Transverse colon (tissue), 4 donors: ENCODE measurements at regions not wholly inside any gene's neighbourhood (a gene's known extent, or its start where the extent isn't known, plus 50 kb on each side); places are given as distances from the start of the nearest gene placed in this dataset.

Experiments used
- DNase-seq: peaks from one replicate; pipeline ENCODE4 v3.0.0-alpha.2; 2019
- H3K27ac ChIP-seq, 4 donors: fragments of 200-600 bp; sonication (generic); 2 replicates each; pipeline ENCODE4 v1.5.1; 2016 to 2018; ENCODE audit warnings: inconsistent platforms in 4 of 4
- H3K27me3 ChIP-seq: fragments of 200-600 bp; sonication (generic); 2 replicates; pipeline ENCODE4 v1.5.1; 2017; ENCODE audit warnings: inconsistent platforms
- H3K36me3 ChIP-seq, 4 donors: fragments of 200-600 bp; sonication (generic); 2 replicates each; pipeline ENCODE4 v1.5.1; 2017 to 2019; ENCODE audit warnings: inconsistent platforms in 4 of 4
- H3K4me1 ChIP-seq, 4 donors: fragments of 200-600 bp; sonication (generic); 2 replicates each; pipeline ENCODE4 v1.5.1; 2017 to 2020; ENCODE audit warnings: inconsistent platforms in 4 of 4
- H3K4me3 ChIP-seq, 4 donors: fragments of 200-600 bp; sonication (generic); 1 replicate in 1 of 4; 2 replicates in 3 of 4; pipeline versions ENCODE4 v1.5.1 to v1.6.1; 2017 to 2019; ENCODE audit warnings: inconsistent platforms in 4 of 4
- H3K9me3 ChIP-seq, 2 donors: fragments of 200-600 bp; sonication (generic); 2 replicates each; pipeline ENCODE4 v1.5.1; 2017 to 2019; ENCODE audit warnings: inconsistent platforms in 2 of 2
- CTCF ChIP-seq, 5 experiments: fragments of 200-600 bp in 3 of 5; fragments of 450-650 bp in 2 of 5; sonication (generic) in 3 of 5; IDR thresholded peaks; 1 replicate in 2 of 5; 2 replicates in 3 of 5; pipeline ENCODE4 v1.5.1; 2016 to 2017; ENCODE audit warnings: antibody characterized with exemption in 5 of 5, inconsistent platforms in 3 of 5, mild to moderate bottlenecking in 2 of 5, moderate library complexity in 1 of 5
- EP300 ChIP-seq: sonication (generic); formaldehyde crosslinking; IDR thresholded peaks from one replicate; pipeline ENCODE4 v1.6.1; 2017; ENCODE audit warnings: antibody characterized with exemption, low read depth
- POLR2A ChIP-seq: fragments of 450-650 bp; IDR thresholded peaks from one replicate; pipeline ENCODE4 v1.6.1; 2016; ENCODE audit warnings: antibody characterized with exemption, mild to moderate bottlenecking, moderate library complexity
- POLR2AphosphoS5 ChIP-seq, 3 donors: sonication (generic); formaldehyde crosslinking; IDR thresholded peaks; one replicate each; pipeline ENCODE4 v1.6.1; 2016; ENCODE audit warnings: antibody characterized with exemption in 3 of 3
- WGBS, 2 donors: methylation state at CpG; one replicate each; pipeline ENCODE4 v1.1.5; 2018; ENCODE audit warnings: low coverage in 1 of 2; 5-methylcytosine and 5-hydroxymethylcytosine counted together
- in situ Hi-C, 4 donors: fragments of 200-750 bp; cut with MboI; loops; one replicate each; pipeline versions ENCODE4 v1.15.0 to v1.15.1; 2017; ENCODE audit warnings: low sequenced_read_pairs in 3 of 4, low pct_ligation_motif_present in 1 of 4, low pct_unique_long_range_greater_than_20kb in 1 of 4
- intact Hi-C: fragments of 100-400 bp; cut with DNase I; formaldehyde crosslinking; loops from one replicate; pipeline ENCODE4 v1.15.1; 2023; ENCODE audit warnings: low total_unique reads

GRCh38 chr10:9091530-9092093 lies 1037.1 kb downstream of the GATA3 start:
- Histone ChIP-seq H3K4me1 (no peaks in the 10 kb centered on the region), H3K4me3 (no peak overlapping the region), H3K27me3 (no peaks in the 10 kb centered on the region), H3K27ac (no peak overlapping the region), H3K9me3 (no peaks in the 10 kb centered on the region), H3K36me3 (no peaks in the 10 kb centered on the region)
- WGBS, 2 donors, result 64 to 68% methylated on average over 3 of the region's 3 CpGs
- TF ChIP-seq POLR2A, result no peak
- in situ Hi-C loops (no loop called here), intact Hi-C loops (no loop called here)
- DNase-seq, result no peak

- no peaks in the 10 kb centered on the region for H3K9me3 ChIP-seq
- intact Hi-C loops, result no loop called here
- TF ChIP-seq CTCF (IDR thresholded peaks at IDR 0.05) (no peak), POLR2A (no peak), EP300 (no peak), POLR2AphosphoS5 (IDR thresholded peaks at IDR 0.05) (no peak)
- in situ Hi-C loops, result no loop called here
- no peak overlapping the region for H3K4me3 ChIP-seq
- DNase-seq, result no peak
- H3K4me1 ChIP-seq, result no peaks in the 10 kb centered on the region
- no peaks in the 10 kb centered on the region for H3K27me3 ChIP-seq
- no peaks in the 10 kb centered on the region for H3K36me3 ChIP-seq
- H3K27ac ChIP-seq, result no peak overlapping the region
- WGBS, 2 donors, result 77 to 79% methylated on average over 4 of the region's 4 CpGs
Observed at GRCh38 chr10:9096288-9096687, 1041.8 kb downstream of the GATA3 start.

- Histone ChIP-seq H3K9me3 (no peaks in the 10 kb centered on the region), H3K27me3 (no peaks in the 10 kb centered on the region), H3K4me1 (no peaks in the 10 kb centered on the region), H3K4me3 (no peak overlapping the region), H3K36me3 (no peaks in the 10 kb centered on the region), H3K27ac (no peak overlapping the region)
- TF ChIP-seq POLR2AphosphoS5 (IDR thresholded peaks at IDR 0.05) (no peak), CTCF (IDR thresholded peaks at IDR 0.05) (no peak), EP300 (no peak), POLR2A (no peak)
- intact Hi-C loops (no loop called here), in situ Hi-C loops (no loop called here)
- DNase-seq, result no peak
- 25 to 41% methylated on average over 2 of the region's 2 CpGs for WGBS, 2 donors
Observed at GRCh38 chr10:9097206-9097990, 1042.9 kb downstream of the GATA3 start.

- in situ Hi-C loops, result no loop called here
- H3K36me3 ChIP-seq, result no peaks in the 10 kb centered on the region
- 36 to 75% methylated on average over 4 of the region's 4 CpGs for WGBS, 2 donors
- no peak overlapping the region for H3K4me3 ChIP-seq
- intact Hi-C loops, result no loop called here
- no peak for DNase-seq
- H3K9me3 ChIP-seq, result no peaks in the 10 kb centered on the region
- H3K4me1 ChIP-seq, result no peaks in the 10 kb centered on the region
- H3K27ac ChIP-seq, result no peak overlapping the region
- no peak for TF ChIP-seq POLR2AphosphoS5 (IDR thresholded peaks at IDR 0.05)
- TF ChIP-seq EP300, result no peak
- no peak for TF ChIP-seq POLR2A
- no peak for TF ChIP-seq CTCF (IDR thresholded peaks at IDR 0.05)
- no peaks in the 10 kb centered on the region for H3K27me3 ChIP-seq
Observed at GRCh38 chr10:9097991-9098306, 1043.5 kb downstream of the GATA3 start.

GRCh38 chr10:9102026-9102425 lies 1047.5 kb downstream of the GATA3 start:
- in situ Hi-C loops, result no loop called here
- no peak overlapping the region for H3K27ac ChIP-seq
- 56 to 74% methylated on average over 4 of the region's 4 CpGs for WGBS, 2 donors
- H3K9me3 ChIP-seq, result no peaks in the 10 kb centered on the region
- intact Hi-C loops, result no loop called here
- no peaks in the 10 kb centered on the region for H3K27me3 ChIP-seq
- H3K4me3 ChIP-seq, result no peak overlapping the region
- no peak for DNase-seq
- H3K36me3 ChIP-seq, result no peaks in the 10 kb centered on the region
- TF ChIP-seq CTCF (IDR thresholded peaks at IDR 0.05) (no peak), POLR2A (no peak), EP300 (no peak), POLR2AphosphoS5 (IDR thresholded peaks at IDR 0.05) (no peak)
- H3K4me1 ChIP-seq, result no peaks in the 10 kb centered on the region
